GM12873 (cell line): ENCODE measurements at regions not wholly inside any gene's neighbourhood (a gene's known extent, or its start where the extent isn't known, plus 50 kb on each side); places are given as distances from the start of the nearest gene placed in this dataset.

Experiments
- CTCF ChIP-seq: IDR thresholded peaks from 2 replicates; pipeline ENCODE4 v1.5.1; 2012; ENCODE audit warnings: low read depth, mild to moderate bottlenecking, moderate library complexity, low read length, control low read depth; ENCODE audit not compliant: insufficient read depth; ENCODE audit errors: missing control alignments

GRCh38 chr13:47039106-47039505 is 142.3 kb upstream of the HTR2A start:
- TF ChIP-seq CTCF, result no peak

GRCh38 chr13:47038188-47038587 is 141.3 kb upstream of the HTR2A start:
- no peak for TF ChIP-seq CTCF

- no peak for TF ChIP-seq CTCF
These were observed 139.6 kb upstream of the HTR2A start for GRCh38 chr13:47036294-47037008.

GRCh38 chr13:47033216-47033615 is 136.4 kb upstream of the HTR2A start:
- no peak for TF ChIP-seq CTCF

GRCh38 chr13:47027780-47028437 is 131.1 kb upstream of the HTR2A start:
- no peak for TF ChIP-seq CTCF

- no peak for TF ChIP-seq CTCF
These were observed 129.1 kb upstream of the HTR2A start for GRCh38 chr13:47025791-47026447.

- no peak for TF ChIP-seq CTCF
These were observed 123.1 kb upstream of the HTR2A start for GRCh38 chr13:47019977-47020376.
